ENCODE measurements at regions not wholly inside any gene's neighbourhood (a gene's known extent, or its start where the extent isn't known, plus 50 kb on each side); places are given as distances from the start of the nearest gene placed in this dataset.

- no peak overlapping the region for H3K27ac ChIP-seq
- H3K4me3 ChIP-seq, result no peak overlapping the region
- TF ChIP-seq POLR2AphosphoS5 (IDR thresholded peaks at IDR 0.05) (no peak), POLR2A (IDR thresholded peaks at IDR 0.05) (no peak)
- no peaks in the 10 kb centered on the region for H3K4me1 ChIP-seq
- WGBS, result 77% methylated on average over 1 of the region's 1 CpG
- peaks cover 8% of the 10 kb centered on the region for H3K27me3 ChIP-seq
- no peaks in the 10 kb centered on the region for H3K9me3 ChIP-seq
- no peaks in the 10 kb centered on the region for H3K36me3 ChIP-seq
- no peak for DNase-seq (ENCODE audit: low spot score in 2 of 2)
These were observed 76.4 kb downstream of the HRH4 start for GRCh38 chr18:24536834-24537233.

DNA sequence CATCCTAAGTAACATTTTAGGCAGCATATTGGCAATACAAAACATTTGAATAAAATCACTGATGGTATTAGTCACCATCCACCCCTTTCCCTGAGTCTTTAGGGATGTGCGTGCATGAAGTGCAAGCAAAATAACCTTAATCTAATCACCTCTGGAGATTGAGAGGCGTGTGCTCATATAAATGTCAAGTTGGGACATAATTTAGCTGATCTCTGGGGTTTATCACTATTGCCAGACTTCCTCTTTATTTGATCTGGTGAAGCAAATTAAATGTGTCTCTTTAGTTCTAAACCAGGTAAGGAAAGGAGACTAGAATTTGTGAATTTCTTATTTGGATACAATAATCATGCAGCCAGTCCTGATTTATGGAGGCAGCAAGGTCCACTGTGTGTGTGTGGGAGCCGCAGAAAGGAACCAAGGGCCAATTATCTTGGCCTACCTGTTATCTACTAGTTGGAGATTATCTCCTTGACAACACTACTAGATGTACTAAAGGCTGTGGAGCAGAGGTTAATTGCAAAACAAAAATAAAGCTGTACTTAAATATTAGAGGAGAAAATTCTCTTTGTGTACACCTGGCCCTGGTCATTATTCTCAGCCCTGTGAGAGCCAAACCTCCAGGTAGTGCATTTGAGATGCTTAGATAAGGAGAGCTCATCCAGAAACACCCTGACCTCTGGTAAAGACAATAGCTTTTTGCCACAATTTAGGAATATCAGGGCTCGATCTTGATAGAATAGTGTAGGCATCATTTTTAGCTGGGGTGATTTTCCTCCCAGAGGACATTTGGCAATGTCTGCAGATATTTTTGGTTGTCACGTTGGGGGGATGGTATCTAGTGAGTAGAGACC is 78.2 kb downstream of the HRH4 start:
- DNase-seq (ENCODE audit: low spot score in 2 of 2), result no peak
- 56% methylated on average over 5 of the region's 5 CpGs for WGBS
- H3K4me3 ChIP-seq, result no peak overlapping the region
- H3K4me1 ChIP-seq, result no peaks in the 10 kb centered on the region
- H3K27ac ChIP-seq, result no peak overlapping the region
- no peaks in the 10 kb centered on the region for H3K9me3 ChIP-seq
- TF ChIP-seq POLR2AphosphoS5 (IDR thresholded peaks at IDR 0.05), result no peak
- TF ChIP-seq POLR2A (IDR thresholded peaks at IDR 0.05), result no peak
- TF ChIP-seq EP300 (IDR thresholded peaks at IDR 0.05), result no peak
- no peak for TF ChIP-seq CTCF (IDR thresholded peaks at IDR 0.05)
- no peaks in the 10 kb centered on the region for H3K36me3 ChIP-seq
- H3K27me3 ChIP-seq, result peaks cover 4% of the 10 kb centered on the region

DNA sequence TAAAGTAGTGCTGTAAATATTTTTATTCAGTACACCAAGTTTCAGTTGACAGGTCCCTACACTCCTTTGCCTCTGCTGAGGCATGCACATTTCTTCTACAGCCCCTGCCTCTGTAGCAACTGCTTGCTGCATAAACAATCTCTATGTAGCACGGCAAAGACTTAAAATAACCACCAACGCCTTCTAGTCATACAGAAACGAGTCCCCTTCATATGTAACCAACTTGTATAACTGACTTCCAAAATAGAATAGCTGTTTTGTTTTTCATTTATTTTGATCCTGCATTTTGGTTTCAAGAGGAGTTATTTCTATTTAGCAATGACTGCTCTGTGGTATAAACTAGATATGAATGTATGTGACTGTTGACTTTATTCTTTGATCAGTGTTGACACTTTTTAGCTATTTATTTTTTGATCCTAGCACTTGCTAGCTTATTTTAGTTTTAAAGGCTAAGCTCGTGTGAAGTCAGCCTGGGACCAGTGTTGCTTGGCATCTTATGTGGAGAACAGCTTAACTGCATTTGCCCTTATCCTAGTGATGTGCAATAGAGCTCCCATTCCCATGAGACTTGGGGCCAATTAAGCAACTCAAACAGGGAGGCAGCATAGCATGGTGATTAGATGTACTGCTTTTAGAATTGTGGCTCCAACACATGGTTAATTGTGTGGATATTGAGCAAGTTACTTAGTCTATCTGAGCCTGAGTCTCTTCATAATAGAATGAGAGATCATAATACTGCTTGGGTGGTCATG is 79.6 kb downstream of the HRH4 start:
- no peak for DNase-seq (ENCODE audit: low spot score in 2 of 2)
- Histone ChIP-seq H3K27ac (no peak overlapping the region), H3K4me3 (no peak overlapping the region), H3K4me1 (no peaks in the 10 kb centered on the region), H3K36me3 (no peaks in the 10 kb centered on the region), H3K9me3 (no peaks in the 10 kb centered on the region), H3K27me3 (peaks cover 4% of the 10 kb centered on the region)
- 49% methylated on average over 4 of the region's 4 CpGs for WGBS
- TF ChIP-seq EP300 (IDR thresholded peaks at IDR 0.05) (no peak), POLR2AphosphoS5 (IDR thresholded peaks at IDR 0.05) (no peak), POLR2A (IDR thresholded peaks at IDR 0.05) (no peak)

DNA sequence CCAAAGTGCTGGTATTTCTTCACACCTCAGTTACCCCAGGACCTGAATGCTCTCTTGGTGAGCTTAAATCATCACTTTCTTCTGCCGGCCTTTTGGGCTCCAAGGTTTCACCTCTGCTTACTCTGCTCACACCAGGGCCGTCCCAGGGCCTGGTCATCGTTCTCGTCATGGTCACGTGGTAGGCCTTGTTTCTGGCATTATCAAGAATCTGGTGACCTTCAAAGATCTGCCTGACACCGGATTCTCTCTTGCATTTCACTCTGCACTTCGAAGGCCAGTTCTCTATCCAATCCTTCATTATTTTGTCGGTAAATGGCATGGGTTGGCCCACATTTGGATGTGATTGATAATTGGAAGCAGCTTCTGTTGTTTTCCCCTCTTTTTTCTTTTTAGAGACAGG is 80.5 kb downstream of the HRH4 start:
- peaks cover 4% of the 10 kb centered on the region for H3K27me3 ChIP-seq
- DNase-seq (ENCODE audit: low spot score in 2 of 2), result no peak
- TF ChIP-seq CTCF (IDR thresholded peaks at IDR 0.05) (no peak), POLR2AphosphoS5 (IDR thresholded peaks at IDR 0.05) (no peak), EP300 (IDR thresholded peaks at IDR 0.05) (no peak), POLR2A (IDR thresholded peaks at IDR 0.05) (no peak)
- H3K4me1 ChIP-seq, result no peaks in the 10 kb centered on the region
- H3K9me3 ChIP-seq, result no peaks in the 10 kb centered on the region
- no peak overlapping the region for H3K27ac ChIP-seq
- no peak overlapping the region for H3K4me3 ChIP-seq
- 80% methylated on average over 8 of the region's 8 CpGs for WGBS
- H3K36me3 ChIP-seq, result no peaks in the 10 kb centered on the region

- DNase-seq (ENCODE audit: low spot score in 2 of 2), result no peak
- no peaks in the 10 kb centered on the region for H3K36me3 ChIP-seq
- H3K4me1 ChIP-seq, result no peaks in the 10 kb centered on the region
- no peak for TF ChIP-seq POLR2A (IDR thresholded peaks at IDR 0.05)
- no peak for TF ChIP-seq POLR2AphosphoS5 (IDR thresholded peaks at IDR 0.05)
- TF ChIP-seq CTCF (IDR thresholded peaks at IDR 0.05), result no peak
- TF ChIP-seq EP300 (IDR thresholded peaks at IDR 0.05), result no peak
- H3K9me3 ChIP-seq, result no peaks in the 10 kb centered on the region
- H3K27me3 ChIP-seq, result peaks cover 2% of the 10 kb centered on the region
- H3K27ac ChIP-seq, result no peak overlapping the region
- 85% methylated on average over 4 of the region's 4 CpGs for WGBS
- H3K4me3 ChIP-seq, result no peak overlapping the region
These were observed 82.8 kb downstream of the HRH4 start for GRCh38 chr18:24543086-24543794.

Measured in suprapubic skin (tissue), 4 donors.